ENCODE measurements at regions not wholly inside any gene's neighbourhood (a gene's known extent, or its start where the extent isn't known, plus 50 kb on each side); places are given as distances from the start of the nearest gene placed in this dataset.

DNA sequence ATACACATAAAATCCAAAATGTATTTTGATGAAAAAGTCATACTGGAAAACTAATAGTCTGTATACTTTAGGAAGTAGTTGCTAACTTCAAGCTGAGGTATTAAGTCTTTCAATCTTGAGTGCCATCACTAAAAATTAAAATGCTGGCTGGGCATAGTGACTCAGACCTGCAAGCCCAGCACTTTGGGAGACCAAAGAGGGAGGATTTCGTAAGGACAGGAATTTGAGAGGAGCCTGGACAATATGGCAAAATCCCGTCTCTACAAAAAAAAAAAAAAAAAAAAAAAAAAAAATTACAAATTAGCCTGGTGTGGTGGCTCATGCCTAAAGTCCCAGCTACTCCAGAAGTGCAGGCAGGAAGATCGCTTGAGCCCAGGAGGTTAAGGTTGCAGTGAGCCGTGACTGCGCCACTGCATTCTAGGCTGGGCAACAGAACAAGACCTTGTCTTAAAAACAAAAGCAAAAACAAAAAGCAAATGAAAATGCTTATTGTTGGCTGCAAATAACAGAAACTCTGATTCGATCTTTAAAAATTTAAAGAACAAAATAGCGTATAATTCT, 1994.2 kb upstream of the PCDH20 start:
- Histone ChIP-seq H4K20me1 (ENCODE audit: insufficient read depth) (no peaks in the 10 kb centered on the region), H3K4me1 (ENCODE audit: control insufficient read depth in 1 of 2, insufficient read depth in 2 of 2, low read length in 2 of 2) (no peaks in the 10 kb centered on the region), H3K9me3 (ENCODE audit: control insufficient read depth in 1 of 2, insufficient read depth in 1 of 2, low read depth in 1 of 2, low read length in 2 of 2) (no peaks in the 10 kb centered on the region), H3K9ac (ENCODE audit: low read length) (no peak overlapping the region), H2AFZ (ENCODE audit: low read depth, low read length, poor library complexity, severe bottlenecking) (no peak overlapping the region), H3K4me2 (ENCODE audit: low read length) (no peak overlapping the region), H3K9me2 (ENCODE audit: insufficient read depth) (no peaks in the 10 kb centered on the region), H3K27me3 (ENCODE audit: insufficient read depth, low read length) (no peaks in the 10 kb centered on the region), H3K27ac (ENCODE audit: low read depth, low read length) (no peak overlapping the region), H3K36me3 (ENCODE audit: control insufficient read depth in 1 of 2, insufficient read depth in 2 of 2, low read length in 2 of 2) (no peaks in the 10 kb centered on the region), H3K79me2 (ENCODE audit: insufficient read depth, low read length) (no peaks in the 10 kb centered on the region), H3K4me3 (replicated peaks in 1 of 2; ENCODE audit: low read depth in 1 of 2, low read length in 2 of 2) (no peak overlapping the region)
- ChIA-PET CTCF (no interaction called here), RAD21 (ENCODE audit: low non-redundant PET in 1 of 2, low total read pairs in 2 of 2, uncharacterized antibody in 2 of 2, unreplicated experiment in 2 of 2) (no interaction called here), POLR2A (no interaction called here)
- DNase-seq (ENCODE audit: low read depth, low spot score) (no peak), ATAC-seq (no peak)
- BruUV-seq (replicated peaks): no TSS peak
- intact Hi-C loops (cut with micrococcal nuclease): no loop called here
- TF ChIP-seq CBX3 (IDR thresholded peaks at IDR 0.05; ENCODE audit: low read depth): no peak
- no peak for TF ChIP-seq EZH2phosphoT487 (IDR thresholded peaks at IDR 0.05; ENCODE audit: borderline replicate concordance)
- TF ChIP-seq JUND (IDR thresholded peaks at IDR 0.05): no peak
- TF ChIP-seq EZH2 (IDR thresholded peaks at IDR 0.05): no peak
- TF ChIP-seq ZNF274 (IDR thresholded peaks at IDR 0.05; ENCODE audit: low read depth, low read length): no peak
- no peak for TF ChIP-seq SRF (IDR thresholded peaks at IDR 0.05; ENCODE audit: low read depth)
- TF ChIP-seq ELF1 (IDR thresholded peaks at IDR 0.05; ENCODE audit: borderline replicate concordance, low read depth): no peak
- TF ChIP-seq TCF7L2 (IDR thresholded peaks at IDR 0.05; ENCODE audit: borderline replicate concordance, extremely low read depth, insufficient read depth, insufficient read length): no peak
- TF ChIP-seq, protein P1, sequence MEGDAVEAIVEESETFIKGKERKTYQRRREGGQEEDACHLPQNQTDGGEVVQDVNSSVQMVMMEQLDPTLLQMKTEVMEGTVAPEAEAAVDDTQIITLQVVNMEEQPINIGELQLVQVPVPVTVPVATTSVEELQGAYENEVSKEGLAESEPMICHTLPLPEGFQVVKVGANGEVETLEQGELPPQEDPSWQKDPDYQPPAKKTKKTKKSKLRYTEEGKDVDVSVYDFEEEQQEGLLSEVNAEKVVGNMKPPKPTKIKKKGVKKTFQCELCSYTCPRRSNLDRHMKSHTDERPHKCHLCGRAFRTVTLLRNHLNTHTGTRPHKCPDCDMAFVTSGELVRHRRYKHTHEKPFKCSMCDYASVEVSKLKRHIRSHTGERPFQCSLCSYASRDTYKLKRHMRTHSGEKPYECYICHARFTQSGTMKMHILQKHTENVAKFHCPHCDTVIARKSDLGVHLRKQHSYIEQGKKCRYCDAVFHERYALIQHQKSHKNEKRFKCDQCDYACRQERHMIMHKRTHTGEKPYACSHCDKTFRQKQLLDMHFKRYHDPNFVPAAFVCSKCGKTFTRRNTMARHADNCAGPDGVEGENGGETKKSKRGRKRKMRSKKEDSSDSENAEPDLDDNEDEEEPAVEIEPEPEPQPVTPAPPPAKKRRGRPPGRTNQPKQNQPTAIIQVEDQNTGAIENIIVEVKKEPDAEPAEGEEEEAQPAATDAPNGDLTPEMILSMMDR (IDR thresholded peaks at IDR 0.05 in 2 of 3, conservative IDR thresholded peaks at IDR 0.05 in 1 of 3; ENCODE audit: borderline replicate concordance in 1 of 3, insufficient read depth in 1 of 3, low read depth in 2 of 3, low read length in 2 of 3): no peak

Data from HCT116 (cell line).